ENCODE measurements at regions not wholly inside any gene's neighbourhood (a gene's known extent, or its start where the extent isn't known, plus 50 kb on each side); places are given as distances from the start of the nearest gene placed in this dataset.

GRCh38 chr3:109553591-109554371 lies 216.4 kb upstream of the DPPA4 start:
- no peak for DNase-seq
- H3K27ac ChIP-seq: peak overlapping the region in 1 of 5 donors; percentile 22
- no peaks in the 10 kb centered on the region for H3K36me3 ChIP-seq (replicated peaks in 1 of 2)
- H3K4me1 ChIP-seq (replicated peaks in 1 of 2): no peaks in the 10 kb centered on the region
- H3K27me3 ChIP-seq: no peaks in the 10 kb centered on the region
- no peak overlapping the region for H3K4me3 ChIP-seq
- 43 to 47% (median 47%) methylated on average over 4 of the region's 4 CpGs for WGBS, 4 donors
- peaks cover 0 to 13% (median 0%) of the 10 kb centered on the region in 3 donors for H3K9me3 ChIP-seq (replicated peaks in 1 of 3)
- intact Hi-C loops (cut with DNase I): no loop called here
- TF ChIP-seq CTCF (IDR thresholded peaks at IDR 0.05) (no peak), POLR2A (IDR thresholded peaks at IDR 0.05) (no peak)

GRCh38 chr3:109559389-109559788 lies 222.0 kb upstream of the DPPA4 start:
- Histone ChIP-seq H3K4me1 (replicated peaks in 1 of 2) (no peaks in the 10 kb centered on the region), H3K9me3 (replicated peaks in 1 of 3) (peaks cover 0 to 15% (median 0%) of the 10 kb centered on the region in 3 donors), H3K36me3 (replicated peaks in 1 of 2) (no peaks in the 10 kb centered on the region), H3K4me3 (no peak overlapping the region), H3K27me3 (no peaks in the 10 kb centered on the region), H3K27ac (no peak overlapping the region)
- DNase-seq: no peak
- TF ChIP-seq CTCF (IDR thresholded peaks at IDR 0.05) (no peak), POLR2A (IDR thresholded peaks at IDR 0.05) (no peak)
- intact Hi-C loops (cut with DNase I): no loop called here
- 66 to 84% (median 75%) methylated on average over 1 of the region's 1 CpG for WGBS, 4 donors

GRCh38 chr3:109563149-109563548 lies 225.8 kb upstream of the DPPA4 start:
- H3K36me3 ChIP-seq (replicated peaks in 1 of 2): no peaks in the 10 kb centered on the region
- no peak for DNase-seq
- intact Hi-C loops (cut with DNase I): no loop called here
- H3K27ac ChIP-seq: no peak overlapping the region
- WGBS, 4 donors: 68 to 72% (median 71%) methylated on average over 7 of the region's 7 CpGs
- no peaks in the 10 kb centered on the region for H3K27me3 ChIP-seq
- H3K4me1 ChIP-seq (replicated peaks in 1 of 2): no peaks in the 10 kb centered on the region
- peaks cover 0 to 8% (median 0%) of the 10 kb centered on the region in 3 donors for H3K9me3 ChIP-seq (replicated peaks in 1 of 3)
- no peak for TF ChIP-seq POLR2A (IDR thresholded peaks at IDR 0.05)
- no peak for TF ChIP-seq CTCF (IDR thresholded peaks at IDR 0.05)
- H3K4me3 ChIP-seq: no peak overlapping the region

GRCh38 chr3:109569135-109569846 lies 231.9 kb upstream of the DPPA4 start:
- H3K27ac ChIP-seq: no peak overlapping the region
- intact Hi-C loops (cut with DNase I): no loop called here
- no peaks in the 10 kb centered on the region for H3K9me3 ChIP-seq (replicated peaks in 1 of 3)
- 53 to 56% (median 55%) methylated on average over 2 of the region's 2 CpGs for WGBS, 4 donors
- no peak for DNase-seq
- H3K36me3 ChIP-seq (replicated peaks in 1 of 2): no peaks in the 10 kb centered on the region
- H3K27me3 ChIP-seq: no peaks in the 10 kb centered on the region
- no peak overlapping the region for H3K4me3 ChIP-seq
- no peaks in the 10 kb centered on the region for H3K4me1 ChIP-seq (replicated peaks in 1 of 2)
- TF ChIP-seq CTCF (IDR thresholded peaks at IDR 0.05) (no peak), POLR2A (IDR thresholded peaks at IDR 0.05) (no peak)
